OCI-LY1 (cell line): ENCODE measurements at regions not wholly inside any gene's neighbourhood (a gene's known extent, or its start where the extent isn't known, plus 50 kb on each side); places are given as distances from the start of the nearest gene placed in this dataset.

ENCODE experiments used
- H2AFZ ChIP-seq: fragments of 200-600 bp; sonication (generic), shearing (Covaris generic); 2 replicates; pipeline ENCODE4 v1.6.0; 2014; ENCODE audit warnings: antibody characterized with exemption, mild to moderate bottlenecking, low read length
- H3F3A ChIP-seq: fragments of 200-600 bp; sonication (generic), shearing (Covaris generic); 2 replicates; pipeline ENCODE4 v1.6.0; 2014; ENCODE audit warnings: mild to moderate bottlenecking, antibody characterized with exemption, low read length, moderate library complexity; ENCODE audit not compliant: insufficient read depth
- H3K27ac ChIP-seq: fragments of 200-600 bp; sonication (generic); 2 replicates; pipeline ENCODE4 v1.5.1; 2014; ENCODE audit warnings: low read length, mixed run types, mild to moderate bottlenecking, low read depth; ENCODE audit not compliant: poor library complexity, severe bottlenecking
- H3K27me3 ChIP-seq: fragments of 200-600 bp; sonication (generic); 2 replicates; pipeline ENCODE4 v1.6.0; 2014; ENCODE audit warnings: antibody characterized with exemption, mild to moderate bottlenecking, low read length, moderate library complexity; ENCODE audit not compliant: insufficient read depth
- H3K36me3 ChIP-seq: fragments of 200-600 bp; sonication (generic); 2 replicates; pipeline ENCODE4 v1.6.1; 2014; ENCODE audit warnings: mild to moderate bottlenecking, antibody characterized with exemption, low read length, moderate library complexity, mixed read lengths; ENCODE audit not compliant: insufficient read depth
- H3K4me1 ChIP-seq: fragments of 200-600 bp; sonication (generic); 2 replicates; pipeline ENCODE4 v1.5.1; 2014; ENCODE audit warnings: mild to moderate bottlenecking, low read length, moderate library complexity; ENCODE audit not compliant: insufficient read depth, severe bottlenecking
- H3K4me2 ChIP-seq: fragments of 200-600 bp; sonication (generic), shearing (Covaris generic); 2 replicates; pipeline ENCODE4 v1.6.1; 2014; ENCODE audit warnings: low read length
- H3K4me3 ChIP-seq: fragments of 200-600 bp; sonication (generic); 2 replicates; pipeline ENCODE4 v1.5.1; 2014; ENCODE audit warnings: low read length, low read depth, mild to moderate bottlenecking, mixed read lengths; ENCODE audit not compliant: poor library complexity, severe bottlenecking
- H3K79me2 ChIP-seq: fragments of 200-600 bp; shearing (Covaris generic); 2 replicates; pipeline ENCODE4 v1.6.1; 2016; ENCODE audit warnings: mixed run types, low read length, mixed read lengths; ENCODE audit not compliant: insufficient read depth
- H3K9ac ChIP-seq: fragments of 200-600 bp; sonication (generic), shearing (Covaris generic); 2 replicates; pipeline ENCODE4 v1.6.1; 2014; ENCODE audit warnings: mild to moderate bottlenecking, low read length, mixed read lengths
- H3K9me2 ChIP-seq: fragments of 200-600 bp; sonication (generic), shearing (Covaris generic); 2 replicates; pipeline ENCODE4 v1.6.1; 2014; ENCODE audit warnings: low read depth, mild to moderate bottlenecking, low read length, mixed read lengths
- H3K9me3 ChIP-seq: fragments of 200-600 bp; shearing (Covaris generic); 2 replicates; pipeline ENCODE4 v1.6.1; 2014; ENCODE audit warnings: low read length, mixed read lengths
- H4K20me1 ChIP-seq: fragments of 200-600 bp; sonication (generic), shearing (Covaris generic); 2 replicates; pipeline ENCODE4 v1.6.0; 2016; ENCODE audit warnings: mild to moderate bottlenecking, low read length; ENCODE audit not compliant: insufficient read depth
- CTCF ChIP-seq: fragments of 200-600 bp; sonication (generic), shearing (Covaris generic); IDR thresholded peaks from 2 replicates; pipeline ENCODE4 v1.5.1; 2017; ENCODE audit warnings: mild to moderate bottlenecking, antibody characterized with exemption, low read length, moderate library complexity, mixed read lengths
- EZH2 ChIP-seq: fragments of 200-600 bp; sonication (generic), shearing (Covaris generic); IDR thresholded peaks from 2 replicates; pipeline ENCODE4 v1.8.0; 2017; ENCODE audit warnings: borderline replicate concordance, mixed run types, mild to moderate bottlenecking, antibody characterized with exemption, low read length, moderate library complexity, mixed read lengths

DNA sequence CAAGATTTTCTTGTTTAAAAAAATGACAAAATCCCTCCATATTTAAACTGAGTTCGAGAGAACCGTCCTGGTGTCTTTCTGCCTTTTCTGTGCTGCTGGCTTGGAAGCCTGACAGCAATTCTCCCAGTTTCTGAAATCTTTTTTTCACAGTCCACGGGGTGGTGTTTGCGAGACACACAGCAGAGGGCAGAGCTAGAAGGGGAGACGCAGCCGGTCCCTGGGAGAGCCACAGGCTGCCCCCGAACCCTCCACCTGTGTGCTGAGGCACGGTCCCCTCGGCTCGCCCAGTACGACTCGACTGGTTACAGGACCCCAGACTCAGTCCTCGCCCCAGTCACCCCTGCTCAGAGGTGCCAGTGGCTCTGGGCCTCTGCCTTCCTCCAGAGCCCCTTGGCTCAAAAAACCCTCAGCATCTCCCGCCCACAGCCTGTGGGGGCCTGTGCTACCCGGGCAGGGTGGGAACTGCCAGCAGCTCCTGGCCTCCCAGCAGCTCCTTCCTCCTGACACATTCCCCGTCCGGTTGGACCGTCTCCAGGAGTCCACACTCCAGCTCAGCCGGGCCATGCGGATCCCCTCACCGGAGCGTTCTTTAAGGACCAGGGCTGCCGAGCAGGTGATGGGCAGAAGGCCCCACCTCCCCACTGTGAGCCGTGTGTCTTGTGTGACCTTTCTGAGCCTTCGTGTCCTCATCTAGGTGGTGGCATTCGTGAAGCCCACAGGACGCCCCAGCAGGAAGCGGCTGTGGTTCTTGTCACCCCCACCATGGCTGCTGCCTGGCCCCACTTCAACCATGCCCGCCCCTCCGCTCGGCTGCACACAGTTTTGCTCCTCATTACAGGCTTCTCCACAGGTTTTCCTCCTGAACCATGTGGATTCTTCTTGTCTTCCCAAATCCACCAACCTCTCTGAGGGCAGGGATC is 52.3 kb upstream of the EN2 start:
- Histone ChIP-seq H3K9me3 (peaks cover 4% of the 10 kb centered on the region; the same call in 1 of the 2 replicates), H3K4me3 (no peak overlapping the region), H3K4me2 (no peak overlapping the region), H3K27me3 (peaks cover 28% of the 10 kb centered on the region), H3K79me2 (no peaks in the 10 kb centered on the region), H3K36me3 (no peaks in the 10 kb centered on the region; the same call in 1 of the 2 replicates), H3K9ac (no peak overlapping the region), H4K20me1 (no peaks in the 10 kb centered on the region), H3K9me2 (no peaks in the 10 kb centered on the region), H3K4me1 (no peaks in the 10 kb centered on the region), H2AFZ (no peak overlapping the region), H3F3A (no peaks in the 10 kb centered on the region), H3K27ac (no peak overlapping the region)
- TF ChIP-seq EZH2: no peak
- peak; percentile 30; the same call in 1 of the 2 replicates for TF ChIP-seq CTCF

DNA sequence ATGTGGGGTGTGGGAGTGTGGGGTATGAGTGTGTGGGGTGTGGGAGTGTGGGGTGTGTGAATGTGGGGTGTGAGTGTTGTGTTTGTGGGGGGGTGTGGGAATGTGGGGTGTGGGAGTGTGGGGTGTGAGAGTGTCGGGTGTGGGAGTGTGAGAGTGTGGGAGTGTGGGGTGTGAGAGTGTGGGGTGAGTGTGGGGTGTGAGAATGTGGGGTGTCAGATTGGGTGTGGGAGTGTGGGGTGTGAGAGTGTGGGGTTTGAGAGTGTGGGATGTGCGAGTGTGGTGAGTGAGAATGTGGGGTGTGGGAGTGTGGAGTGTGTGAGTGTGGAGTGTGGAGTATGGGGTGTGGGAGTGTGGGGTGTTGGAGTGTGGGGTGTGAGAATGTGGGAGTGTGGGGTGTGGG is 50.1 kb upstream of the EN2 start:
- TF ChIP-seq EZH2 (no peak), CTCF (no peak)
- no peaks in the 10 kb centered on the region for H3K4me1 ChIP-seq

More for the DNA sequence above, 50.1 kb upstream of the EN2 start:
- H3K27me3 ChIP-seq: peaks cover 12% of the 10 kb centered on the region
- no peak overlapping the region for H3K27ac ChIP-seq
- no peak overlapping the region for H3K4me2 ChIP-seq
- H4K20me1 ChIP-seq: no peaks in the 10 kb centered on the region
- H2AFZ ChIP-seq: no peak overlapping the region
- no peaks in the 10 kb centered on the region for H3K36me3 ChIP-seq
- H3K9me3 ChIP-seq: no peaks in the 10 kb centered on the region
- H3K79me2 ChIP-seq: no peaks in the 10 kb centered on the region
- H3K9me2 ChIP-seq: no peaks in the 10 kb centered on the region
- H3K4me3 ChIP-seq: no peak overlapping the region
- H3K9ac ChIP-seq: no peak overlapping the region
- H3F3A ChIP-seq: no peaks in the 10 kb centered on the region
